SK-N-SH treated with all-trans-retinoic acid at 6 μM for 48 hours (cell line): ENCODE measurements at regions not wholly inside any gene's neighbourhood (a gene's known extent, or its start where the extent isn't known, plus 50 kb on each side); places are given as distances from the start of the nearest gene placed in this dataset.

Experiments
- ATAC-seq: fragments of 200-7000 bp; cut with Tn5 transposase; 3 replicates; pipeline ENCODE4 v1.9.1; 2020; ENCODE audit warnings: mild to moderate bottlenecking, moderate library complexity
- ARNTL ChIP-seq: fragments of 450-650 bp; formaldehyde crosslinking; IDR thresholded peaks from 2 replicates; pipeline ENCODE4 v1.5.0; 2020; ENCODE audit warnings: low read depth, mild to moderate bottlenecking, moderate library complexity, borderline replicate concordance
- CSDC2 ChIP-seq: fragments of 250-450 bp; sonication (Bioruptor Pico); IDR thresholded peaks from 2 replicates; pipeline ENCODE4 v1.5.0; 2020; ENCODE audit warnings: mild to moderate bottlenecking, moderate library complexity
- ESRRG ChIP-seq: fragments of 250-450 bp; sonication (Bioruptor Pico); IDR thresholded peaks from 2 replicates; pipeline ENCODE4 v1.6.1; 2021; ENCODE audit warnings: mild to moderate bottlenecking
- GLIS3 ChIP-seq: fragments of 250-450 bp; sonication (Bioruptor Pico); IDR thresholded peaks from 2 replicates; pipeline ENCODE4 v1.5.0; 2020; ENCODE audit warnings: mild to moderate bottlenecking, moderate library complexity
- ISL1 ChIP-seq: fragments of 250-450 bp; sonication (Bioruptor Pico); IDR thresholded peaks from 2 replicates; pipeline ENCODE4 v2.1.2; 2022; ENCODE audit warnings: mild to moderate bottlenecking, moderate library complexity
- RARB ChIP-seq: fragments of 250-450 bp; sonication (Bioruptor Pico); IDR thresholded peaks from 2 replicates; pipeline ENCODE4 v1.8.0; 2021; ENCODE audit warnings: mild to moderate bottlenecking, moderate library complexity
- SNAI2 ChIP-seq: fragments of 250-450 bp; sonication (Bioruptor Pico); IDR thresholded peaks from 2 replicates; pipeline ENCODE4 v1.5.0; 2020; ENCODE audit warnings: mild to moderate bottlenecking, moderate library complexity
- TCF4 ChIP-seq: fragments of 250-450 bp; sonication (Bioruptor Pico); IDR thresholded peaks from 2 replicates; pipeline ENCODE4 v1.8.0; 2021; ENCODE audit warnings: mild to moderate bottlenecking, moderate library complexity, borderline replicate concordance
- ZC3H10 ChIP-seq: fragments of 250-450 bp; sonication (Bioruptor Pico); IDR thresholded peaks from 2 replicates; pipeline ENCODE4 v1.5.1; 2021; ENCODE audit warnings: mild to moderate bottlenecking, moderate library complexity
- ZFP3 ChIP-seq: fragments of 250-450 bp; sonication (Bioruptor Pico); IDR thresholded peaks from 2 replicates; pipeline ENCODE4 v1.5.0; 2020; ENCODE audit warnings: mild to moderate bottlenecking, moderate library complexity
- ZFP30 ChIP-seq: fragments of 450-650 bp; formaldehyde crosslinking; IDR thresholded peaks from 2 replicates; pipeline ENCODE4 v1.5.0; 2022; ENCODE audit warnings: mild to moderate bottlenecking, moderate library complexity
- ZNF565 ChIP-seq: fragments of 450-650 bp; formaldehyde crosslinking; conservative IDR thresholded peaks from 2 replicates; pipeline ENCODE4 v1.5.0; 2020; ENCODE audit warnings: low read depth, mild to moderate bottlenecking, moderate library complexity
- ZNF70 ChIP-seq: fragments of 450-650 bp; formaldehyde crosslinking; IDR thresholded peaks from 2 replicates; pipeline ENCODE4 v1.5.0; 2020; ENCODE audit warnings: mild to moderate bottlenecking, moderate library complexity
- ZNF8 ChIP-seq: fragments of 450-650 bp; formaldehyde crosslinking; IDR thresholded peaks from 2 replicates; pipeline ENCODE4 v1.5.0; 2020; ENCODE audit warnings: mild to moderate bottlenecking, moderate library complexity
- TF ChIP-seq, protein P1 (sequence below): fragments of 250-450 bp; sonication (Bioruptor Pico); IDR thresholded peaks from 2 replicates; pipeline ENCODE4 v1.5.0; 2020; ENCODE audit warnings: mild to moderate bottlenecking, moderate library complexity
- TF ChIP-seq, protein P2 (sequence below): fragments of 250-450 bp; sonication (Bioruptor Pico); IDR thresholded peaks from 2 replicates; pipeline ENCODE4 v1.8.0; 2021; ENCODE audit warnings: low read depth, mild to moderate bottlenecking, moderate library complexity, borderline replicate concordance
- TF ChIP-seq, protein P3 (sequence below): fragments of 250-450 bp; sonication (Bioruptor Pico); IDR thresholded peaks from 2 replicates; pipeline ENCODE4 v1.5.1; 2021; ENCODE audit warnings: mild to moderate bottlenecking, moderate library complexity
- TF ChIP-seq, protein P4 (sequence below): fragments of 250-450 bp; sonication (Bioruptor Pico); IDR thresholded peaks from 2 replicates; pipeline ENCODE4 v1.8.0; 2020; ENCODE audit warnings: mild to moderate bottlenecking, moderate library complexity, borderline replicate concordance
- TF ChIP-seq, protein P5 (sequence below): fragments of 250-450 bp; sonication (Bioruptor Pico); IDR thresholded peaks from 2 replicates; pipeline ENCODE4 v1.5.1; 2020; ENCODE audit warnings: low read depth, mild to moderate bottlenecking, moderate library complexity

DNA sequence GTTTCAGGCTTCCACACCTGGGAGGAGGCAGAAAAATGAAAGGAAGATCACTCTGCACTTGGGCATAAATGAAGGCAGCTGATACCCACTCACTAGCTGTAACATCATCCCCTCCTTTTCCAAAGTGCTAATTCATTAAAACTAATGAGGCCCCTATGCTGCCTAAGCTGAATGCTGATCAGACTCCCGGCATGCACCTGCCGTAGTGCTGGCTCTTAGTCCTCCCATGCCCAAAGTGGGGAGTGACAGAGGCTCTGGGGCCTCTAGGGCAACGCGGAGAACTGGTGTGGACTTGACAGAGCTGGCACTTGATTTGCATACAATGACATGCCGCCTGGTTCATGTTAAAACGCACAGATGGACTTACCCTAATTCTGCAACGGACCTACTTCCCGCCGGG, 96.5 kb upstream of the NCAM1 start:
- ATAC-seq: no peak

DNA sequence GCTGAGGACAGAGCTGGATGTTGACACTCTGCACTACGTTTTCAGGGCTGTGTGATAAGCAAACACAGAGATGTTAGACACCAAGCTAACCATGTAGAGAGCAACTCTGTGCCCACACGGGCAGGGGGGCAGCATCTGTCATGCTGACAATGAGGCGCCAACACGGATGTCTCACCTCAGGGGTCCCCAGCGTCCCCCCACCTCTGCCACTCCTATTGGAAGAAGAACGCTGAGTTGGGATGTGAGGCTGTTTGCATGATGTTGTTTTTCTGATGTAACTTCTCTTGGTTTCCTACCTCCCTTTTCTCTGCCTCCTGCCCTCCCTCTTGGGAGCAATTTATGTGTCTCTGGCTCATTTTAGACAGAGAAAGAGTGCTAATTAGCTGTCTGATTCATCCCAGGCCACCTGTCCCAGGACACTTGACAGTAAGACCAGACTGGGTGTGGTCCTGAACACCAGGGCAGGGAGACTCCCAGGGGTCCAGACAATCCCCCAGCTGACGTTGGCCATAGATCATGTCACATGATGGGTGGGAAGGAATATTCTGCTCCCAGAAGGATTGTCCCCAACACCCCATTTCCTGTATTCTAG, 89.2 kb upstream of the NCAM1 start:
- no peak for ATAC-seq
- TF ChIP-seq SNAI2: no peak
- TF ChIP-seq ISL1: no peak

More for the DNA sequence above, 96.5 kb upstream of the NCAM1 start:
- TF ChIP-seq, protein P1, sequence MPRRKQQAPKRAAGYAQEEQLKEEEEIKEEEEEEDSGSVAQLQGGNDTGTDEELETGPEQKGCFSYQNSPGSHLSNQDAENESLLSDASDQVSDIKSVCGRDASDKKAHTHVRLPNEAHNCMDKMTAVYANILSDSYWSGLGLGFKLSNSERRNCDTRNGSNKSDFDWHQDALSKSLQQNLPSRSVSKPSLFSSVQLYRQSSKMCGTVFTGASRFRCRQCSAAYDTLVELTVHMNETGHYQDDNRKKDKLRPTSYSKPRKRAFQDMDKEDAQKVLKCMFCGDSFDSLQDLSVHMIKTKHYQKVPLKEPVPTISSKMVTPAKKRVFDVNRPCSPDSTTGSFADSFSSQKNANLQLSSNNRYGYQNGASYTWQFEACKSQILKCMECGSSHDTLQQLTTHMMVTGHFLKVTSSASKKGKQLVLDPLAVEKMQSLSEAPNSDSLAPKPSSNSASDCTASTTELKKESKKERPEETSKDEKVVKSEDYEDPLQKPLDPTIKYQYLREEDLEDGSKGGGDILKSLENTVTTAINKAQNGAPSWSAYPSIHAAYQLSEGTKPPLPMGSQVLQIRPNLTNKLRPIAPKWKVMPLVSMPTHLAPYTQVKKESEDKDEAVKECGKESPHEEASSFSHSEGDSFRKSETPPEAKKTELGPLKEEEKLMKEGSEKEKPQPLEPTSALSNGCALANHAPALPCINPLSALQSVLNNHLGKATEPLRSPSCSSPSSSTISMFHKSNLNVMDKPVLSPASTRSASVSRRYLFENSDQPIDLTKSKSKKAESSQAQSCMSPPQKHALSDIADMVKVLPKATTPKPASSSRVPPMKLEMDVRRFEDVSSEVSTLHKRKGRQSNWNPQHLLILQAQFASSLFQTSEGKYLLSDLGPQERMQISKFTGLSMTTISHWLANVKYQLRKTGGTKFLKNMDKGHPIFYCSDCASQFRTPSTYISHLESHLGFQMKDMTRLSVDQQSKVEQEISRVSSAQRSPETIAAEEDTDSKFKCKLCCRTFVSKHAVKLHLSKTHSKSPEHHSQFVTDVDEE (CRISPR knock-in tag): no peak
- TF ChIP-seq ZNF8 (CRISPR knock-in tag): no peak
- TF ChIP-seq ZFP30: no peak
- no peak for TF ChIP-seq ARNTL (CRISPR knock-in tag)
- TF ChIP-seq, protein P2, sequence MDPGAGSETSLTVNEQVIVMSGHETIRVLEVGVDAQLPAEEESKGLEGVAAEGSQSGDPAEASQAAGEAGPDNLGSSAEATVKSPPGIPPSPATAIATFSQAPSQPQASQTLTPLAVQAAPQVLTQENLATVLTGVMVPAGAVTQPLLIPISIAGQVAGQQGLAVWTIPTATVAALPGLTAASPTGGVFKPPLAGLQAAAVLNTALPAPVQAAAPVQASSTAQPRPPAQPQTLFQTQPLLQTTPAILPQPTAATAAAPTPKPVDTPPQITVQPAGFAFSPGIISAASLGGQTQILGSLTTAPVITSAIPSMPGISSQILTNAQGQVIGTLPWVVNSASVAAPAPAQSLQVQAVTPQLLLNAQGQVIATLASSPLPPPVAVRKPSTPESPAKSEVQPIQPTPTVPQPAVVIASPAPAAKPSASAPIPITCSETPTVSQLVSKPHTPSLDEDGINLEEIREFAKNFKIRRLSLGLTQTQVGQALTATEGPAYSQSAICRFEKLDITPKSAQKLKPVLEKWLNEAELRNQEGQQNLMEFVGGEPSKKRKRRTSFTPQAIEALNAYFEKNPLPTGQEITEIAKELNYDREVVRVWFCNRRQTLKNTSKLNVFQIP (CRISPR knock-in tag): no peak
- no peak for TF ChIP-seq ISL1
- no peak for TF ChIP-seq GLIS3
- no peak for TF ChIP-seq ZNF70 (CRISPR knock-in tag)
- TF ChIP-seq ZC3H10: no peak
- TF ChIP-seq, protein P3, sequence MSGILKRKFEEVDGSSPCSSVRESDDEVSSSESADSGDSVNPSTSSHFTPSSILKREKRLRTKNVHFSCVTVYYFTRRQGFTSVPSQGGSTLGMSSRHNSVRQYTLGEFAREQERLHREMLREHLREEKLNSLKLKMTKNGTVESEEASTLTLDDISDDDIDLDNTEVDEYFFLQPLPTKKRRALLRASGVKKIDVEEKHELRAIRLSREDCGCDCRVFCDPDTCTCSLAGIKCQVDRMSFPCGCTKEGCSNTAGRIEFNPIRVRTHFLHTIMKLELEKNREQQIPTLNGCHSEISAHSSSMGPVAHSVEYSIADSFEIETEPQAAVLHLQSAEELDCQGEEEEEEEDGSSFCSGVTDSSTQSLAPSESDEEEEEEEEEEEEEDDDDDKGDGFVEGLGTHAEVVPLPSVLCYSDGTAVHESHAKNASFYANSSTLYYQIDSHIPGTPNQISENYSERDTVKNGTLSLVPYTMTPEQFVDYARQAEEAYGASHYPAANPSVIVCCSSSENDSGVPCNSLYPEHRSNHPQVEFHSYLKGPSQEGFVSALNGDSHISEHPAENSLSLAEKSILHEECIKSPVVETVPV: no peak
- TF ChIP-seq RARB (CRISPR knock-in tag): no peak

DNA sequence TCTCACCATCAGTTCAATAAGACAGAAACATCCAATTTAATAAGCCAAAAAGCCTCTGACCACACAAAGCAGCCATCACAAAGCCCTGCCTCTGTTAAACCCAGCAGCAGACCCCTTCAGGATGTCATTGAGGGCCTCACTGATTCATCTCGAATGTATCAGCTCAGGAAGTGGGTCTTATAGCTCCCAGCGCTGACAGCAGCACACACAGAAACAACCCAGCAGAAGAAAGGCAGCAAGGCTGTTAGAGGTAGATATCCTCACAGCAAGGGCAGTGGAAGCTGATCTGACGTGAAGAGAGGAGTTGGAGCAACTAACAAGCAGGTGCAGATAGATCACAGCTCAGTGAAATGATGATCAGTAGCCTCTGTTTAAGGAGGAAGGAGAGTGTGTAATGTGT, 86.2 kb upstream of the NCAM1 start:
- TF ChIP-seq ZC3H10 (no peak), ZNF565 (CRISPR knock-in tag) (no peak), ARNTL (CRISPR knock-in tag) (no peak), ZNF8 (CRISPR knock-in tag) (no peak), ZFP30 (no peak), CSDC2 (CRISPR knock-in tag) (no peak), GLIS3 (no peak), ZNF70 (CRISPR knock-in tag) (no peak), ESRRG (CRISPR knock-in tag) (no peak), SNAI2 (no peak), TCF4 (no peak), ZFP3 (CRISPR knock-in tag) (no peak)
- TF ChIP-seq, protein P4, sequence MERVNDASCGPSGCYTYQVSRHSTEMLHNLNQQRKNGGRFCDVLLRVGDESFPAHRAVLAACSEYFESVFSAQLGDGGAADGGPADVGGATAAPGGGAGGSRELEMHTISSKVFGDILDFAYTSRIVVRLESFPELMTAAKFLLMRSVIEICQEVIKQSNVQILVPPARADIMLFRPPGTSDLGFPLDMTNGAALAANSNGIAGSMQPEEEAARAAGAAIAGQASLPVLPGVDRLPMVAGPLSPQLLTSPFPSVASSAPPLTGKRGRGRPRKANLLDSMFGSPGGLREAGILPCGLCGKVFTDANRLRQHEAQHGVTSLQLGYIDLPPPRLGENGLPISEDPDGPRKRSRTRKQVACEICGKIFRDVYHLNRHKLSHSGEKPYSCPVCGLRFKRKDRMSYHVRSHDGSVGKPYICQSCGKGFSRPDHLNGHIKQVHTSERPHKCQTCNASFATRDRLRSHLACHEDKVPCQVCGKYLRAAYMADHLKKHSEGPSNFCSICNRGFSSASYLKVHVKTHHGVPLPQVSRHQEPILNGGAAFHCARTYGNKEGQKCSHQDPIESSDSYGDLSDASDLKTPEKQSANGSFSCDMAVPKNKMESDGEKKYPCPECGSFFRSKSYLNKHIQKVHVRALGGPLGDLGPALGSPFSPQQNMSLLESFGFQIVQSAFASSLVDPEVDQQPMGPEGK (CRISPR knock-in tag): no peak
- TF ChIP-seq, protein P2 (CRISPR knock-in tag): no peak
- TF ChIP-seq, protein P1 (CRISPR knock-in tag): no peak
- TF ChIP-seq, protein P5, sequence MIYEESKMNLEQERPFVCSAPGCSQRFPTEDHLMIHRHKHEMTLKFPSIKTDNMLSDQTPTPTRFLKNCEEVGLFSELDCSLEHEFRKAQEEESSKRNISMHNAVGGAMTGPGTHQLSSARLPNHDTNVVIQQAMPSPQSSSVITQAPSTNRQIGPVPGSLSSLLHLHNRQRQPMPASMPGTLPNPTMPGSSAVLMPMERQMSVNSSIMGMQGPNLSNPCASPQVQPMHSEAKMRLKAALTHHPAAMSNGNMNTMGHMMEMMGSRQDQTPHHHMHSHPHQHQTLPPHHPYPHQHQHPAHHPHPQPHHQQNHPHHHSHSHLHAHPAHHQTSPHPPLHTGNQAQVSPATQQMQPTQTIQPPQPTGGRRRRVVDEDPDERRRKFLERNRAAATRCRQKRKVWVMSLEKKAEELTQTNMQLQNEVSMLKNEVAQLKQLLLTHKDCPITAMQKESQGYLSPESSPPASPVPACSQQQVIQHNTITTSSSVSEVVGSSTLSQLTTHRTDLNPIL (CRISPR knock-in tag): no peak
- ATAC-seq: no peak
